ENCODE measurements at regions not wholly inside any gene's neighbourhood (a gene's known extent, or its start where the extent isn't known, plus 50 kb on each side); places are given as distances from the start of the nearest gene placed in this dataset.

- TF ChIP-seq HNF4G (IDR thresholded peaks at IDR 0.05) (no peak), GABPA (IDR thresholded peaks at IDR 0.05 in 1 of 2, conservative IDR thresholded peaks at IDR 0.05 in 1 of 2) (no peak), ZBTB33 (IDR thresholded peaks at IDR 0.05) (no peak), ATF3 (IDR thresholded peaks at IDR 0.05) (no peak), RXRA (IDR thresholded peaks at IDR 0.05) (no peak), RAD21 (IDR thresholded peaks at IDR 0.05) (no peak), FOXA2 (IDR thresholded peaks at IDR 0.05) (no peak), HNF4A (conservative IDR thresholded peaks at IDR 0.05) (no peak), JUND (IDR thresholded peaks at IDR 0.05) (no peak), SP1 (IDR thresholded peaks at IDR 0.05) (no peak), YY1 (IDR thresholded peaks at IDR 0.05) (no peak), TAF1 (conservative IDR thresholded peaks at IDR 0.05) (no peak), FOXA1 (IDR thresholded peaks at IDR 0.05) (no peak), EGR1 (IDR thresholded peaks at IDR 0.05; ENCODE audit: low read depth in 2 of 2) (no peak), NR2F2 (IDR thresholded peaks at IDR 0.05) (no peak)
- TF ChIP-seq, protein P1, sequence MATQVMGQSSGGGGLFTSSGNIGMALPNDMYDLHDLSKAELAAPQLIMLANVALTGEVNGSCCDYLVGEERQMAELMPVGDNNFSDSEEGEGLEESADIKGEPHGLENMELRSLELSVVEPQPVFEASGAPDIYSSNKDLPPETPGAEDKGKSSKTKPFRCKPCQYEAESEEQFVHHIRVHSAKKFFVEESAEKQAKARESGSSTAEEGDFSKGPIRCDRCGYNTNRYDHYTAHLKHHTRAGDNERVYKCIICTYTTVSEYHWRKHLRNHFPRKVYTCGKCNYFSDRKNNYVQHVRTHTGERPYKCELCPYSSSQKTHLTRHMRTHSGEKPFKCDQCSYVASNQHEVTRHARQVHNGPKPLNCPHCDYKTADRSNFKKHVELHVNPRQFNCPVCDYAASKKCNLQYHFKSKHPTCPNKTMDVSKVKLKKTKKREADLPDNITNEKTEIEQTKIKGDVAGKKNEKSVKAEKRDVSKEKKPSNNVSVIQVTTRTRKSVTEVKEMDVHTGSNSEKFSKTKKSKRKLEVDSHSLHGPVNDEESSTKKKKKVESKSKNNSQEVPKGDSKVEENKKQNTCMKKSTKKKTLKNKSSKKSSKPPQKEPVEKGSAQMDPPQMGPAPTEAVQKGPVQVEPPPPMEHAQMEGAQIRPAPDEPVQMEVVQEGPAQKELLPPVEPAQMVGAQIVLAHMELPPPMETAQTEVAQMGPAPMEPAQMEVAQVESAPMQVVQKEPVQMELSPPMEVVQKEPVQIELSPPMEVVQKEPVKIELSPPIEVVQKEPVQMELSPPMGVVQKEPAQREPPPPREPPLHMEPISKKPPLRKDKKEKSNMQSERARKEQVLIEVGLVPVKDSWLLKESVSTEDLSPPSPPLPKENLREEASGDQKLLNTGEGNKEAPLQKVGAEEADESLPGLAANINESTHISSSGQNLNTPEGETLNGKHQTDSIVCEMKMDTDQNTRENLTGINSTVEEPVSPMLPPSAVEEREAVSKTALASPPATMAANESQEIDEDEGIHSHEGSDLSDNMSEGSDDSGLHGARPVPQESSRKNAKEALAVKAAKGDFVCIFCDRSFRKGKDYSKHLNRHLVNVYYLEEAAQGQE (IDR thresholded peaks at IDR 0.05) = no peak
- TF ChIP-seq, protein P2, sequence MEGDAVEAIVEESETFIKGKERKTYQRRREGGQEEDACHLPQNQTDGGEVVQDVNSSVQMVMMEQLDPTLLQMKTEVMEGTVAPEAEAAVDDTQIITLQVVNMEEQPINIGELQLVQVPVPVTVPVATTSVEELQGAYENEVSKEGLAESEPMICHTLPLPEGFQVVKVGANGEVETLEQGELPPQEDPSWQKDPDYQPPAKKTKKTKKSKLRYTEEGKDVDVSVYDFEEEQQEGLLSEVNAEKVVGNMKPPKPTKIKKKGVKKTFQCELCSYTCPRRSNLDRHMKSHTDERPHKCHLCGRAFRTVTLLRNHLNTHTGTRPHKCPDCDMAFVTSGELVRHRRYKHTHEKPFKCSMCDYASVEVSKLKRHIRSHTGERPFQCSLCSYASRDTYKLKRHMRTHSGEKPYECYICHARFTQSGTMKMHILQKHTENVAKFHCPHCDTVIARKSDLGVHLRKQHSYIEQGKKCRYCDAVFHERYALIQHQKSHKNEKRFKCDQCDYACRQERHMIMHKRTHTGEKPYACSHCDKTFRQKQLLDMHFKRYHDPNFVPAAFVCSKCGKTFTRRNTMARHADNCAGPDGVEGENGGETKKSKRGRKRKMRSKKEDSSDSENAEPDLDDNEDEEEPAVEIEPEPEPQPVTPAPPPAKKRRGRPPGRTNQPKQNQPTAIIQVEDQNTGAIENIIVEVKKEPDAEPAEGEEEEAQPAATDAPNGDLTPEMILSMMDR (IDR thresholded peaks at IDR 0.05; ENCODE audit: low read depth, low read length, missing input control) = no peak
- TF ChIP-seq, protein P3, sequence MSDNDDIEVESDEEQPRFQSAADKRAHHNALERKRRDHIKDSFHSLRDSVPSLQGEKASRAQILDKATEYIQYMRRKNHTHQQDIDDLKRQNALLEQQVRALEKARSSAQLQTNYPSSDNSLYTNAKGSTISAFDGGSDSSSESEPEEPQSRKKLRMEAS (IDR thresholded peaks at IDR 0.05) = no peak
- Histone ChIP-seq H3K27ac (ENCODE audit: low read depth in 1 of 2, low read length in 2 of 2) (no peak overlapping the region), H3K36me3 (ENCODE audit: control insufficient read depth in 4 of 4, insufficient read depth in 3 of 4, low read depth in 1 of 4, low read length in 3 of 4) (no peaks in the 10 kb centered on the region), H3K27me3 (ENCODE audit: control insufficient read depth in 4 of 4, insufficient read depth in 4 of 4, low read length in 3 of 4) (no peaks in the 10 kb centered on the region), H3K4me1 (ENCODE audit: control insufficient read depth in 4 of 4, insufficient read depth in 4 of 4, low read length in 3 of 4) (peaks cover 2 to 17% (median 5%) of the 10 kb centered on the region in 4 donors), H3K9ac (ENCODE audit: low read depth in 1 of 2, low read length in 2 of 2) (no peak overlapping the region), H3K4me3 (ENCODE audit: low read depth in 1 of 3, low read length in 3 of 3) (no peak overlapping the region), H3K9me3 (ENCODE audit: control insufficient read depth in 4 of 4, low read length in 3 of 4) (no peaks in the 10 kb centered on the region)
- DNase-seq (ENCODE audit: low spot score) = no peak
- 96% methylated on average over 2 of the region's 2 CpGs for WGBS
Observed at GRCh38 chr3:177936721-177937120, 599.5 kb upstream of the KCNMB2 start.
